ENCODE measurements at regions not wholly inside any gene's neighbourhood (a gene's known extent, or its start where the extent isn't known, plus 50 kb on each side); places are given as distances from the start of the nearest gene placed in this dataset.

DNA sequence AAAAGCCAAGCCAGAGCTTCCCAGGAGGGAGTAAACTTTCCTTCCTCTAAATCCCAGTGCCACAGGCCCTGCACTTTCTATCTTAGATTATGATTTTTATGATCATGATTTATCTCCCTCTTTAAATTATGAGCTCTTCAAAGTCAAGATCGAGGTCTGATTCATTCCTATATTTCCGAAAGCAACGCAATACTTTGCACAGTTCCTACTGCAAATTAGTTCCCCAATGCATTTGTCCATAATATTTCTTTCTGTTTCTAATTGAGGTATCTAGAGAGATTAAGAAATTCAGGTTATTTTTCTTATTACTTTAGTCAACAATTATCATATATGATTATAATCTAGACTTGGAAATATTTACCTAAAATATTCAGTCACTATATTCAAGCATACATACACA, 173.1 kb upstream of the LPP start:
- no peaks in the 10 kb centered on the region for H3K27me3 Mint-ChIP-seq
- Histone ChIP-seq H3K9me3 (ENCODE audit: low read length) (no peaks in the 10 kb centered on the region), H3K27ac (ENCODE audit: low read depth, low read length) (no peak overlapping the region), H3K36me3 (ENCODE audit: insufficient read depth, low read length) (no peaks in the 10 kb centered on the region), H3K4me3 (ENCODE audit: low read length) (no peak overlapping the region), H3K27me3 (ENCODE audit: insufficient read depth, low read length, poor library complexity, severe bottlenecking) (no peaks in the 10 kb centered on the region), H3K4me1 (ENCODE audit: insufficient read depth, low read length) (peaks cover 35% of the 10 kb centered on the region)
- peaks cover 44 to 59% (median 55%) of the 10 kb centered on the region in 3 donors for H3K4me1 Mint-ChIP-seq
- no peak overlapping the region for H3K27ac Mint-ChIP-seq
- no peak overlapping the region for H3K4me3 Mint-ChIP-seq
- CTCF ChIA-PET = interaction anchor here (1.6 to 1.7 kb wide), 2 partner anchors 233 to 241 kb away, joined by 3 to 5 read pairs; no protein-coding TSS in a partner anchor
- H3K36me3 Mint-ChIP-seq = peaks cover 0 to 3% (median 1%) of the 10 kb centered on the region in 3 donors
- H3K9me3 Mint-ChIP-seq = peaks cover 0 to 4% (median 0%) of the 10 kb centered on the region in 5 donors
- DNase-seq = no peak
- POLR2A ChIA-PET = no interaction called here

GRCh38 chr3:187982142-187982541, 171.8 kb upstream of the LPP start:
- H3K27me3 Mint-ChIP-seq = no peaks in the 10 kb centered on the region
- POLR2A ChIA-PET = no interaction called here
- H3K4me3 Mint-ChIP-seq = no peak overlapping the region
- Histone ChIP-seq H3K9me3 (ENCODE audit: low read length) (no peaks in the 10 kb centered on the region), H3K36me3 (ENCODE audit: insufficient read depth, low read length) (no peaks in the 10 kb centered on the region), H3K27ac (ENCODE audit: low read depth, low read length) (no peak overlapping the region), H3K4me1 (ENCODE audit: insufficient read depth, low read length) (peaks cover 42% of the 10 kb centered on the region), H3K27me3 (ENCODE audit: insufficient read depth, low read length, poor library complexity, severe bottlenecking) (no peaks in the 10 kb centered on the region), H3K4me3 (ENCODE audit: low read length) (no peak overlapping the region)
- H3K4me1 Mint-ChIP-seq = peaks cover 48 to 62% (median 59%) of the 10 kb centered on the region in 3 donors
- H3K9me3 Mint-ChIP-seq = peaks cover 0 to 4% (median 0%) of the 10 kb centered on the region in 5 donors
- DNase-seq = no peak
- peaks cover 0 to 5% (median 1%) of the 10 kb centered on the region in 3 donors for H3K36me3 Mint-ChIP-seq
- CTCF ChIA-PET = no interaction called here
- no peak overlapping the region for H3K27ac Mint-ChIP-seq

DNA sequence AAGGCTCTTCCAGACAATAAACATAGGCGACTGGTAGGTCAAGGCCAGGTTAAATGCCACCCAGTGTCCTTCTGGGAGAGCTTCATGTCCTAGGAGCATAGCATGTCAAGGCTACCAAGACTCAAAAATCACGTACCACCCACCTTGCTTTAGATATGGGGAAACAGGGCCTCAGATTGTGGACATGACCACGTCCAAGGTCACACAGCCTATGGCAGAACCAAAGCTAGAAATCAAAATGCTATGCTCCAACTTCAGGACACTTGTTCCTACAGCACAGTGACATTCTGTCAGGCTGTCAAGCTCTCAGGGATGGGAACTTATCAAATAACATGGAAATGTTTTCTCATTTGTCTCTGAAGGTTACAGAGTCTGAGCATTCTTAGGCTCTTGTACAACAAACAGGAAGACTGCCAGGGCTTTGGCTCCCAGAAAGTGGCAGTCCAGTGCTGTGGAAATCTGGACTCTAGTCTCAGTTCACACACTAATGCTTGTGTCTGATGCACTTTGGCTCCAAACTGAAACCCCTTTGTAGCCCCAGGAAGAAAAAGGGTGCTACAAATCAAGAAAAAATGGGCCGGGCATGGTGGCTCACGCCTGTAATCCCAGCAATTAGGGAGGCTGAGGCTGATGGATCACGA, 170.4 kb upstream of the LPP start:
- peaks cover 50% of the 10 kb centered on the region for H3K4me1 ChIP-seq (ENCODE audit: insufficient read depth, low read length)
- ChIA-PET POLR2A (no interaction called here), CTCF (interaction anchor here (0.6 kb wide), 1 partner anchor 48 kb away, joined by 3 read pairs; no protein-coding TSS in a partner anchor)
- H3K4me3 Mint-ChIP-seq = no peak overlapping the region
- H3K9me3 Mint-ChIP-seq = no peaks in the 10 kb centered on the region
- DNase-seq = no peak
- no peak overlapping the region for H3K27ac Mint-ChIP-seq
- no peaks in the 10 kb centered on the region for H3K36me3 ChIP-seq (ENCODE audit: insufficient read depth, low read length)
- H3K27me3 ChIP-seq (ENCODE audit: insufficient read depth, low read length, poor library complexity, severe bottlenecking) = no peaks in the 10 kb centered on the region
- H3K27ac ChIP-seq (ENCODE audit: low read depth, low read length) = no peak overlapping the region
- peaks cover 51 to 66% (median 59%) of the 10 kb centered on the region in 3 donors for H3K4me1 Mint-ChIP-seq
- H3K27me3 Mint-ChIP-seq = no peaks in the 10 kb centered on the region
- H3K4me3 ChIP-seq (ENCODE audit: low read length) = no peak overlapping the region
- H3K9me3 ChIP-seq (ENCODE audit: low read length) = no peaks in the 10 kb centered on the region
- H3K36me3 Mint-ChIP-seq = peaks cover 0 to 5% (median 1%) of the 10 kb centered on the region in 3 donors

- no peak overlapping the region for H3K4me3 Mint-ChIP-seq
- Histone ChIP-seq H3K36me3 (ENCODE audit: insufficient read depth, low read length) (no peaks in the 10 kb centered on the region), H3K27me3 (ENCODE audit: insufficient read depth, low read length, poor library complexity, severe bottlenecking) (no peaks in the 10 kb centered on the region), H3K4me3 (ENCODE audit: low read length) (no peak overlapping the region), H3K9me3 (ENCODE audit: low read length) (no peaks in the 10 kb centered on the region), H3K27ac (ENCODE audit: low read depth, low read length) (no peak overlapping the region), H3K4me1 (ENCODE audit: insufficient read depth, low read length) (peaks cover 29% of the 10 kb centered on the region)
- peak overlapping the region in 4 of 8 donors; percentile 26 to 61 (median 40) for H3K27ac Mint-ChIP-seq
- peaks cover 36 to 52% (median 46%) of the 10 kb centered on the region in 3 donors for H3K4me1 Mint-ChIP-seq
- ChIA-PET CTCF (interaction anchor here (0.8 to 1.7 kb wide), 4 partner anchors 8 to 240 kb away, joined by 3 to 5 read pairs (median 4); partner anchors contain the start of gene BCL6), POLR2A (no interaction called here)
- no peaks in the 10 kb centered on the region for H3K9me3 Mint-ChIP-seq
- peaks cover 0 to 5% (median 1%) of the 10 kb centered on the region in 3 donors for H3K36me3 Mint-ChIP-seq
- no peak for DNase-seq
- no peaks in the 10 kb centered on the region for H3K27me3 Mint-ChIP-seq
These were observed 168.3 kb upstream of the LPP start for GRCh38 chr3:187985647-187986046.

GRCh38 chr3:187986514-187986934, 167.4 kb upstream of the LPP start:
- Mint-ChIP-seq H3K4me1 (peaks cover 41 to 55% (median 43%) of the 10 kb centered on the region in 3 donors), H3K9me3 (no peaks in the 10 kb centered on the region), H3K27ac (peak overlapping the region in 2 of 8 donors; percentile 19 to 82), H3K36me3 (peaks cover 0 to 5% (median 4%) of the 10 kb centered on the region in 3 donors), H3K27me3 (no peaks in the 10 kb centered on the region), H3K4me3 (peak overlapping the region in 6 of 7 donors; percentile 6 to 73 (median 49))
- Histone ChIP-seq H3K4me3 (ENCODE audit: low read length) (no peak overlapping the region), H3K36me3 (ENCODE audit: insufficient read depth, low read length) (no peaks in the 10 kb centered on the region), H3K9me3 (ENCODE audit: low read length) (no peaks in the 10 kb centered on the region), H3K27me3 (ENCODE audit: insufficient read depth, low read length, poor library complexity, severe bottlenecking) (no peaks in the 10 kb centered on the region), H3K27ac (ENCODE audit: low read depth, low read length) (no peak overlapping the region), H3K4me1 (ENCODE audit: insufficient read depth, low read length) (peaks cover 29% of the 10 kb centered on the region)
- no peak for DNase-seq
- ChIA-PET CTCF (interaction anchor here (0.9 to 1.7 kb wide), 3 partner anchors 11 to 241 kb away, joined by 3 to 5 read pairs (median 4); partner anchors contain the start of gene BCL6), POLR2A (no interaction called here)

GRCh38 chr3:187987187-187987586, 166.8 kb upstream of the LPP start:
- POLR2A ChIA-PET = no interaction called here
- Histone ChIP-seq H3K27me3 (ENCODE audit: insufficient read depth, low read length, poor library complexity, severe bottlenecking) (no peaks in the 10 kb centered on the region), H3K4me3 (ENCODE audit: low read length) (no peak overlapping the region), H3K9me3 (ENCODE audit: low read length) (no peaks in the 10 kb centered on the region), H3K4me1 (ENCODE audit: insufficient read depth, low read length) (peaks cover 29% of the 10 kb centered on the region), H3K27ac (ENCODE audit: low read depth, low read length) (no peak overlapping the region), H3K36me3 (ENCODE audit: insufficient read depth, low read length) (no peaks in the 10 kb centered on the region)
- peaks cover 0 to 5% (median 4%) of the 10 kb centered on the region in 3 donors for H3K36me3 Mint-ChIP-seq
- H3K27me3 Mint-ChIP-seq = no peaks in the 10 kb centered on the region
- peak overlapping the region in 7 of 8 donors; percentile 19 to 86 (median 77) for H3K27ac Mint-ChIP-seq
- H3K9me3 Mint-ChIP-seq = no peaks in the 10 kb centered on the region
- H3K4me1 Mint-ChIP-seq = peaks cover 41 to 61% (median 43%) of the 10 kb centered on the region in 3 donors
- CTCF ChIA-PET = no interaction called here
- H3K4me3 Mint-ChIP-seq = peak overlapping the region in 6 of 7 donors; percentile 16 to 72 (median 38)
- no peak for DNase-seq

GRCh38 chr3:187987924-187988323, 166.0 kb upstream of the LPP start:
- peaks cover 45 to 69% (median 51%) of the 10 kb centered on the region in 3 donors for H3K4me1 Mint-ChIP-seq
- Histone ChIP-seq H3K27ac (ENCODE audit: low read depth, low read length) (no peak overlapping the region), H3K9me3 (ENCODE audit: low read length) (no peaks in the 10 kb centered on the region), H3K4me1 (ENCODE audit: insufficient read depth, low read length) (peaks cover 30% of the 10 kb centered on the region), H3K4me3 (ENCODE audit: low read length) (no peak overlapping the region), H3K27me3 (ENCODE audit: insufficient read depth, low read length, poor library complexity, severe bottlenecking) (no peaks in the 10 kb centered on the region), H3K36me3 (ENCODE audit: insufficient read depth, low read length) (no peaks in the 10 kb centered on the region)
- ChIA-PET CTCF (no interaction called here), POLR2A (interaction anchor here (0.6 kb wide), 1 partner anchor 742 kb away, joined by 3 read pairs; no protein-coding TSS in a partner anchor)
- no peaks in the 10 kb centered on the region for H3K27me3 Mint-ChIP-seq
- H3K9me3 Mint-ChIP-seq = no peaks in the 10 kb centered on the region
- DNase-seq = peak in 4 of 5 donors; percentile 40 to 73 (median 56)
- H3K4me3 Mint-ChIP-seq = peak overlapping the region in 6 of 7 donors; percentile 10 to 72 (median 49)
- H3K27ac Mint-ChIP-seq = peak overlapping the region; percentile 19 to 86 (median 79)
- H3K36me3 Mint-ChIP-seq = peaks cover 0 to 9% (median 4%) of the 10 kb centered on the region in 3 donors

- Histone ChIP-seq H3K27me3 (ENCODE audit: insufficient read depth, low read length, poor library complexity, severe bottlenecking) (no peaks in the 10 kb centered on the region), H3K4me1 (ENCODE audit: insufficient read depth, low read length) (peaks cover 45% of the 10 kb centered on the region), H3K36me3 (ENCODE audit: insufficient read depth, low read length) (no peaks in the 10 kb centered on the region), H3K4me3 (ENCODE audit: low read length) (no peak overlapping the region), H3K27ac (ENCODE audit: low read depth, low read length) (no peak overlapping the region), H3K9me3 (ENCODE audit: low read length) (no peaks in the 10 kb centered on the region)
- no peak overlapping the region for H3K4me3 Mint-ChIP-seq
- CTCF ChIA-PET = interaction anchor here (0.8 to 1.2 kb wide), 2 partner anchors 15 to 249 kb away, joined by 3 to 4 read pairs; no protein-coding TSS in a partner anchor
- POLR2A ChIA-PET = no interaction called here
- no peak overlapping the region for H3K27ac Mint-ChIP-seq
- peaks cover 0 to 9% (median 4%) of the 10 kb centered on the region in 3 donors for H3K36me3 Mint-ChIP-seq
- H3K4me1 Mint-ChIP-seq = peaks cover 59 to 85% (median 64%) of the 10 kb centered on the region in 3 donors
- H3K27me3 Mint-ChIP-seq = no peaks in the 10 kb centered on the region
- H3K9me3 Mint-ChIP-seq = no peaks in the 10 kb centered on the region
- no peak for DNase-seq
These were observed 164.3 kb upstream of the LPP start for GRCh38 chr3:187989575-187990153.

Measured in CD8-positive, alpha-beta memory T cell (primary cell).